ENCODE measurements at regions not wholly inside any gene's neighbourhood (a gene's known extent, or its start where the extent isn't known, plus 50 kb on each side); places are given as distances from the start of the nearest gene placed in this dataset.

GRCh38 chr3:177345973-177346503, 148.8 kb upstream of the TBL1XR1 start:
- TF ChIP-seq POLR2A (IDR thresholded peaks at IDR 0.05; ENCODE audit: low read depth, low read length) (no peak), POLR2AphosphoS5 (IDR thresholded peaks at IDR 0.05; ENCODE audit: low read depth, low read length) (no peak), TAF1 (IDR thresholded peaks at IDR 0.05; ENCODE audit: low read depth, low read length) (no peak), PAX5 (IDR thresholded peaks at IDR 0.05; ENCODE audit: insufficient read depth, low read length, severe bottlenecking) (no peak), SPI1 (IDR thresholded peaks at IDR 0.05; ENCODE audit: low read depth, low read length) (no peak), POU2F2 (IDR thresholded peaks at IDR 0.05; ENCODE audit: low read depth, low read length) (no peak)

Data from GM12891 (cell line).